KOPT-K1 (cell line): ENCODE measurements at regions not wholly inside any gene's neighbourhood (a gene's known extent, or its start where the extent isn't known, plus 50 kb on each side); places are given as distances from the start of the nearest gene placed in this dataset.

Source experiments
- H3K27ac ChIP-seq: fragments of 200-600 bp; sonication (generic); 2 replicates; pipeline ENCODE4 v1.5.1; 2016; ENCODE audit warnings: antibody characterized with exemption, mild to moderate bottlenecking, low read depth, low read length; ENCODE audit not compliant: poor library complexity, severe bottlenecking
- H3K36me3 ChIP-seq: fragments of 200-600 bp; sonication (generic); 2 replicates; pipeline ENCODE4 v1.5.1; 2017; ENCODE audit warnings: antibody characterized with exemption, mild to moderate bottlenecking, low read length, moderate library complexity; ENCODE audit not compliant: insufficient read depth
- H3K9me3 ChIP-seq: fragments of 200-600 bp; sonication (generic); 2 replicates; pipeline ENCODE4 v1.5.1; 2017; ENCODE audit warnings: antibody characterized with exemption, low read length, mild to moderate bottlenecking; ENCODE audit not compliant: insufficient read depth, poor library complexity, severe bottlenecking

GRCh38 chr6:120588424-120588823 lies 745.9 kb downstream of the TBC1D32 start:
- no peaks in the 10 kb centered on the region for H3K36me3 ChIP-seq
- no peak overlapping the region for H3K27ac ChIP-seq
- H3K9me3 ChIP-seq = no peaks in the 10 kb centered on the region

DNA sequence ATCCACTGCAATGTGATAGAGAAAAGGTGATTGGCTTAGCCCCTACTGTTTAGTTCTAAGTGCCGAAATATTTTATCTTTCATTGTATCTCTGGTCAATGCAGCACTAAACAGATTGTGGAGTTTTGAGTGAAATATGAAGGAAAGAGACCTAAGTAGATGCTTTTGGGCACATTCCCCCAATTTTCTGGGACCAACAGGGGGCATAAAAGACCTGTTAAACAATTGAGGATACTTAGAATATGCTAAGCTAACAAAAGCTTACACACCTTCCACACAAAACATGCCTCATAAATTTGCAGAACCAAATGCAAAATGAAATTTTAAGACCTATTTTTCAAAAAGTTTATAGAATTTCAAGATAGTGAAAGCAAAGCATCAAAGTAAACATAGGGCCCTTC lies 746.9 kb downstream of the TBC1D32 start:
- Histone ChIP-seq H3K27ac (no peak overlapping the region), H3K9me3 (no peaks in the 10 kb centered on the region), H3K36me3 (no peaks in the 10 kb centered on the region)

GRCh38 chr6:120584111-120584760 lies 750.0 kb downstream of the TBC1D32 start:
- Histone ChIP-seq H3K9me3 (no peaks in the 10 kb centered on the region), H3K27ac (no peak overlapping the region), H3K36me3 (no peaks in the 10 kb centered on the region)

GRCh38 chr6:120576061-120576460 lies 758.2 kb downstream of the TBC1D32 start:
- H3K36me3 ChIP-seq = no peaks in the 10 kb centered on the region
- H3K9me3 ChIP-seq = no peaks in the 10 kb centered on the region
- H3K27ac ChIP-seq = no peak overlapping the region

DNA sequence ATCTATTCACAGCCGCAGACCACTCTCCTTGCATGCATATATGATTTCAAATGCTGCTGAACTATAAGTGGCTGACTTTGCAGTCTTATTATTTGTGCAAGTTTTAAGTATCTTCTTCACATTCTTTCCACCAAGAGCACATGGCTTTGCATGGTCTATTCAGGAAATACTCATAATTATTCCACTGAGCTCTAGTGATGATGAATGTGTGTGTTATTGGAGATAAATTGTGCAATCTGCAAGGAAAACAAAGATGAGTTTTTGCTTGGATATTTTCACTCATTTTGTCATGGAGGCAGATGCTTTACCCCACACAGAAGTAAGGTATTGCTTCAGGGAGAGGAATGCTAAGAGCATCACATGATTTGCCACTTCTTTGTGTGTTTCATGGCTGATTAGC lies 764.6 kb downstream of the TBC1D32 start:
- Histone ChIP-seq H3K27ac (no peak overlapping the region), H3K9me3 (no peaks in the 10 kb centered on the region), H3K36me3 (no peaks in the 10 kb centered on the region)

DNA sequence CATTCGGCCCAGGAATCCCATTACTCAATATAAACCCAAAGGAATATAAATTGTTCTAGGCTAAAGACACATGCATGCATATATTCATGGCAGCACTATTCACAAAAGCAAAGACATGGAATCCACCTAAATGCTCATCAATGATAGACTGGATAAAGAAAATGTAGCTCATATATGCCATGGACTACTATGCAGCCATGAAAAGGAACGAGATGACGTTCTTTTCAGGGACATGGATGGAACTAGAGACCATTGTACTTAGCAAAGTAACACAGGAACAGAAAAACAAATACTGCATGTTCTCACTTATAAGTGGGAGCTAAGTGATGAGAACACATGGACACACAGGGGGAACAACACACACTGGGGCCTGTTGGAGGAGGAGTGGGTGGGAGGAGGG lies 769.5 kb downstream of the TBC1D32 start:
- Histone ChIP-seq H3K36me3 (no peaks in the 10 kb centered on the region), H3K27ac (no peak overlapping the region), H3K9me3 (no peaks in the 10 kb centered on the region)

GRCh38 chr6:120558294-120558693 lies 776.0 kb downstream of the TBC1D32 start:
- Histone ChIP-seq H3K36me3 (no peaks in the 10 kb centered on the region), H3K27ac (no peak overlapping the region), H3K9me3 (no peaks in the 10 kb centered on the region)

- H3K9me3 ChIP-seq = no peaks in the 10 kb centered on the region
- H3K27ac ChIP-seq = no peak overlapping the region
- no peaks in the 10 kb centered on the region for H3K36me3 ChIP-seq
Measured at GRCh38 chr6:120557554-120557953, 776.7 kb downstream of the TBC1D32 start.

GRCh38 chr6:120556491-120556890 lies 777.8 kb downstream of the TBC1D32 start:
- no peak overlapping the region for H3K27ac ChIP-seq
- H3K9me3 ChIP-seq = no peaks in the 10 kb centered on the region
- no peaks in the 10 kb centered on the region for H3K36me3 ChIP-seq

- Histone ChIP-seq H3K9me3 (no peaks in the 10 kb centered on the region), H3K27ac (no peak overlapping the region), H3K36me3 (no peaks in the 10 kb centered on the region)
Measured at GRCh38 chr6:120553353-120553752, 780.9 kb downstream of the TBC1D32 start.

GRCh38 chr6:120545353-120545752 lies 788.9 kb downstream of the TBC1D32 start:
- Histone ChIP-seq H3K36me3 (no peaks in the 10 kb centered on the region), H3K9me3 (no peaks in the 10 kb centered on the region), H3K27ac (no peak overlapping the region)

GRCh38 chr6:120534954-120535353 lies 799.3 kb downstream of the TBC1D32 start:
- no peaks in the 10 kb centered on the region for H3K9me3 ChIP-seq
- H3K36me3 ChIP-seq = no peaks in the 10 kb centered on the region
- H3K27ac ChIP-seq = no peak overlapping the region

GRCh38 chr6:120526576-120526975 lies 807.7 kb downstream of the TBC1D32 start:
- H3K36me3 ChIP-seq = no peaks in the 10 kb centered on the region

GRCh38 chr6:120514544-120514943 lies 819.7 kb downstream of the TBC1D32 start:
- Histone ChIP-seq H3K9me3 (no peaks in the 10 kb centered on the region), H3K27ac (no peak overlapping the region), H3K36me3 (no peaks in the 10 kb centered on the region)

More at GRCh38 chr6:120526576-120526975, 807.7 kb downstream of the TBC1D32 start:
- Histone ChIP-seq H3K9me3 (no peaks in the 10 kb centered on the region), H3K27ac (no peak overlapping the region)

DNA sequence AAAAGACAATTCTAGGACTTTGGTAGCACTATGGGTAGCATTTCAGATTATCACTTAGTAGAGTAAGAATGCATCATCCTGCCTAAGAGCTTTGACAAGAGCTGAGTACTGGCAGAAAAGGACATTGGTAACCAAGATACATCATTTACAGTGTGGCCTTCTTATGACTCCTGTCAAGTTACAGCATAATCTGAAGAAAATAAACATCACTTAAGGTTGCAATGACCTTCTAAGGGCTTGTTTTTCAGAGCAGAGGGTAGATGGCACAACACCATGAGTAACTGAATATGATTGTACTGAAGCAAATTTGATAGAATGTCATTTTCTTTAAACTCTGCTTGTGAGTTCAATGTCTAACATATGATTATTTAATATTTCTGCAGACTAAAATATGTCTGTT lies 822.6 kb downstream of the TBC1D32 start:
- H3K36me3 ChIP-seq = no peaks in the 10 kb centered on the region
- H3K9me3 ChIP-seq = no peaks in the 10 kb centered on the region
- no peak overlapping the region for H3K27ac ChIP-seq

GRCh38 chr6:120498711-120499110 lies 835.6 kb downstream of the TBC1D32 start:
- no peak overlapping the region for H3K27ac ChIP-seq
- no peaks in the 10 kb centered on the region for H3K36me3 ChIP-seq
- H3K9me3 ChIP-seq = no peaks in the 10 kb centered on the region
